Stimulated activated naive CD8-positive, alpha-beta T cell treated with anti-CD3 and anti-CD28 coated beads, Interleukin-15, amount 100 ng/mL, for 72 hours (primary cell): ENCODE measurements at regions not wholly inside any gene's neighbourhood (a gene's known extent, or its start where the extent isn't known, plus 50 kb on each side); places are given as distances from the start of the nearest gene placed in this dataset.
"Not testable (repeated sequence)": the region's sequence is repeated elsewhere in the genome, so short reads cannot be mapped to it uniquely, and the experiment has no call there.

Experiments used
- ATAC-seq: fragments of 150-1000 bp; cut with Tn5 transposase; 2 replicates; pipeline ENCODE4 v1.10.0; 2021; ENCODE audit warnings: mild to moderate bottlenecking, moderate library complexity
- DNase-seq, 2 donors: peaks; one replicate each; pipeline ENCODE4 v3.0.0; 2021 to 2022
- H3K27ac Mint-ChIP-seq, 2 donors: one replicate each; pipeline ENCODE4 v1.8.0; 2022; ENCODE audit warnings: mild to moderate bottlenecking in 2 of 2, mixed read lengths in 2 of 2, moderate library complexity in 2 of 2
- H3K27me3 Mint-ChIP-seq: one replicate; pipeline ENCODE4 v1.8.0; 2022; ENCODE audit warnings: mixed read lengths
- H3K4me1 Mint-ChIP-seq: one replicate; pipeline ENCODE4 v1.8.0; 2022; ENCODE audit warnings: mild to moderate bottlenecking, mixed read lengths
- H3K4me3 Mint-ChIP-seq, 2 donors: one replicate each; pipeline ENCODE4 v1.8.0; 2022; ENCODE audit warnings: mild to moderate bottlenecking in 2 of 2, mixed read lengths in 2 of 2, moderate library complexity in 1 of 2
- H3K9me3 Mint-ChIP-seq, 2 donors: one replicate each; pipeline ENCODE4 v1.8.0; 2022; ENCODE audit warnings: mixed read lengths in 2 of 2

- not testable (repeated sequence) for H3K4me1 Mint-ChIP-seq, H3K9me3 Mint-ChIP-seq, DNase-seq, H3K27ac Mint-ChIP-seq, ATAC-seq, H3K27me3 Mint-ChIP-seq, H3K4me3 Mint-ChIP-seq
Measured at GRCh38 chr21:5013455-5014304, 5507.7 kb upstream of the TPTE start.

- not testable (repeated sequence) for H3K9me3 Mint-ChIP-seq, H3K27ac Mint-ChIP-seq, H3K27me3 Mint-ChIP-seq, ATAC-seq, H3K4me1 Mint-ChIP-seq, H3K4me3 Mint-ChIP-seq, DNase-seq
Measured at GRCh38 chr21:5015187-5015586, 5506.2 kb upstream of the TPTE start.

GRCh38 chr21:5019120-5019519 lies 5502.3 kb upstream of the TPTE start:
- peak; percentile 92 for ATAC-seq
- DNase-seq, H3K27me3 Mint-ChIP-seq, H3K4me3 Mint-ChIP-seq, H3K27ac Mint-ChIP-seq, H3K4me1 Mint-ChIP-seq, H3K9me3 Mint-ChIP-seq: not testable (repeated sequence)

GRCh38 chr21:5021815-5022214 lies 5499.6 kb upstream of the TPTE start:
- H3K4me3 Mint-ChIP-seq, H3K27ac Mint-ChIP-seq, H3K27me3 Mint-ChIP-seq, H3K9me3 Mint-ChIP-seq, DNase-seq, H3K4me1 Mint-ChIP-seq: not testable (repeated sequence)
- ATAC-seq = peak; percentile 29

- not testable (repeated sequence) for H3K9me3 Mint-ChIP-seq, DNase-seq, H3K27ac Mint-ChIP-seq
Measured at GRCh38 chr21:5022254-5022653, 5499.1 kb upstream of the TPTE start.

GRCh38 chr21:5022748-5023147 lies 5498.6 kb upstream of the TPTE start:
- DNase-seq, ATAC-seq, H3K4me3 Mint-ChIP-seq, H3K27me3 Mint-ChIP-seq, H3K27ac Mint-ChIP-seq, H3K4me1 Mint-ChIP-seq, H3K9me3 Mint-ChIP-seq: not testable (repeated sequence)

More at GRCh38 chr21:5022254-5022653, 5499.1 kb upstream of the TPTE start:
- H3K4me1 Mint-ChIP-seq, H3K4me3 Mint-ChIP-seq, H3K27me3 Mint-ChIP-seq: not testable (repeated sequence)
- peak; percentile 53 for ATAC-seq

GRCh38 chr21:5035147-5035546 lies 5486.2 kb upstream of the TPTE start:
- not testable (repeated sequence) for DNase-seq, H3K27me3 Mint-ChIP-seq, H3K9me3 Mint-ChIP-seq, H3K27ac Mint-ChIP-seq, H3K4me3 Mint-ChIP-seq, ATAC-seq, H3K4me1 Mint-ChIP-seq

GRCh38 chr21:5035587-5035986 lies 5485.8 kb upstream of the TPTE start:
- H3K4me3 Mint-ChIP-seq, H3K27me3 Mint-ChIP-seq, H3K27ac Mint-ChIP-seq, H3K4me1 Mint-ChIP-seq, H3K9me3 Mint-ChIP-seq, DNase-seq, ATAC-seq: not testable (repeated sequence)

- not testable (repeated sequence) for H3K27me3 Mint-ChIP-seq, H3K27ac Mint-ChIP-seq
Measured at GRCh38 chr21:5037606-5038331, 5483.6 kb upstream of the TPTE start.

GRCh38 chr21:5039926-5040325 lies 5481.5 kb upstream of the TPTE start:
- not testable (repeated sequence) for H3K27ac Mint-ChIP-seq, H3K27me3 Mint-ChIP-seq, H3K4me1 Mint-ChIP-seq, H3K9me3 Mint-ChIP-seq, ATAC-seq, DNase-seq, H3K4me3 Mint-ChIP-seq

More at GRCh38 chr21:5037606-5038331, 5483.6 kb upstream of the TPTE start:
- not testable (repeated sequence) for ATAC-seq, H3K4me1 Mint-ChIP-seq, DNase-seq, H3K9me3 Mint-ChIP-seq, H3K4me3 Mint-ChIP-seq

GRCh38 chr21:5042583-5042982 lies 5478.8 kb upstream of the TPTE start:
- not testable (repeated sequence) for H3K4me1 Mint-ChIP-seq, H3K27me3 Mint-ChIP-seq, H3K4me3 Mint-ChIP-seq, DNase-seq, H3K9me3 Mint-ChIP-seq, ATAC-seq, H3K27ac Mint-ChIP-seq

- H3K27me3 Mint-ChIP-seq, H3K4me3 Mint-ChIP-seq, H3K9me3 Mint-ChIP-seq, H3K4me1 Mint-ChIP-seq, H3K27ac Mint-ChIP-seq, DNase-seq, ATAC-seq: not testable (repeated sequence)
Measured at GRCh38 chr21:5044812-5045211, 5476.6 kb upstream of the TPTE start.

GRCh38 chr21:5051303-5052018 lies 5469.9 kb upstream of the TPTE start:
- H3K4me1 Mint-ChIP-seq, H3K9me3 Mint-ChIP-seq, DNase-seq, H3K27ac Mint-ChIP-seq, ATAC-seq, H3K27me3 Mint-ChIP-seq: not testable (repeated sequence)
- peak overlapping the region in 1 of 2 donors; percentile 1 for H3K4me3 Mint-ChIP-seq

- H3K27ac Mint-ChIP-seq, H3K4me1 Mint-ChIP-seq, H3K27me3 Mint-ChIP-seq, H3K4me3 Mint-ChIP-seq, DNase-seq, H3K9me3 Mint-ChIP-seq: not testable (repeated sequence)
- peak; percentile 33 for ATAC-seq
Measured at GRCh38 chr21:5055027-5055754, 5466.2 kb upstream of the TPTE start.
